HuH-7 (cell line): ENCODE measurements at regions not wholly inside any gene's neighbourhood (a gene's known extent, or its start where the extent isn't known, plus 50 kb on each side); places are given as distances from the start of the nearest gene placed in this dataset.

Experiments
- DNase-seq: peaks from one replicate; pipeline ENCODE4 v3.0.0; 2011; ENCODE audit warnings: low spot score

- no peak for DNase-seq
Observed at GRCh38 chr4:30600246-30601017, 119.7 kb upstream of the PCDH7 start.

- no peak for DNase-seq
Observed at GRCh38 chr4:30601070-30601865, 118.9 kb upstream of the PCDH7 start.

- DNase-seq, result no peak
Observed at GRCh38 chr4:30605616-30606190, 114.5 kb upstream of the PCDH7 start.

- no peak for DNase-seq
Observed at GRCh38 chr4:30610361-30610760, 109.8 kb upstream of the PCDH7 start.

GRCh38 chr4:30614771-30615170 is 105.4 kb upstream of the PCDH7 start:
- DNase-seq, result no peak

- DNase-seq, result no peak
Observed at GRCh38 chr4:30616942-30617646, 103.1 kb upstream of the PCDH7 start.

GRCh38 chr4:30617836-30618235 is 102.3 kb upstream of the PCDH7 start:
- DNase-seq, result no peak

GRCh38 chr4:30619679-30620078 is 100.5 kb upstream of the PCDH7 start:
- DNase-seq, result no peak

GRCh38 chr4:30620711-30621110 is 99.5 kb upstream of the PCDH7 start:
- DNase-seq, result no peak

GRCh38 chr4:30630431-30630830 is 89.7 kb upstream of the PCDH7 start:
- no peak for DNase-seq

- DNase-seq, result no peak
Observed at GRCh38 chr4:30632751-30633150, 87.4 kb upstream of the PCDH7 start.

GRCh38 chr4:30641345-30641744 is 78.8 kb upstream of the PCDH7 start:
- DNase-seq, result no peak

- no peak for DNase-seq
Observed at GRCh38 chr4:30642567-30642966, 77.6 kb upstream of the PCDH7 start.

- DNase-seq, result no peak
Observed at GRCh38 chr4:30653291-30653690, 66.9 kb upstream of the PCDH7 start.

- DNase-seq, result no peak
Observed at GRCh38 chr4:30656828-30657227, 63.3 kb upstream of the PCDH7 start.

- DNase-seq, result no peak
Observed at GRCh38 chr4:30667919-30668318, 52.2 kb upstream of the PCDH7 start.

- DNase-seq, result no peak
Observed at GRCh38 chr4:30670206-30670605, 50.0 kb upstream of the PCDH7 start.
